ENCODE measurements at regions not wholly inside any gene's neighbourhood (a gene's known extent, or its start where the extent isn't known, plus 50 kb on each side); places are given as distances from the start of the nearest gene placed in this dataset.

DNA sequence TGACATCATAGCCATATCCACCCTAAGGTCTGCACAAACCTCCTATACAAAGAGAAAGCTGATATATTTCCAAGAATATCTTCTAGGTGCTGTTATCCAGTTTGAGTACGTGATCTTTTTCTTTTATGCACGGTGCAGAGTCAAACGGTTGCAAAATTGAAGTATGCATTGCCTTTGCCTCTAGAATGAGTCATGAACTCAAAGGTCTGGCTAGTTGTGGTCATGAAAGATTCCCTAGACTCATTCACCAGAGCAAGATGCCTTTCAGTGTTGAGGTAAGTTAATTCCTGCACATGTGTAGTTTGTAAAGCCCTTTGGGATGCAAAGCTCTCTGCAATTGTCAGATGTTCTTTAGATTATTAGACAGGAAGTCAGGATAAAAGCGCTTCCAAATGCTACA lies 704.4 kb downstream of the PCDH19 start:
- no peak for DNase-seq

DNA sequence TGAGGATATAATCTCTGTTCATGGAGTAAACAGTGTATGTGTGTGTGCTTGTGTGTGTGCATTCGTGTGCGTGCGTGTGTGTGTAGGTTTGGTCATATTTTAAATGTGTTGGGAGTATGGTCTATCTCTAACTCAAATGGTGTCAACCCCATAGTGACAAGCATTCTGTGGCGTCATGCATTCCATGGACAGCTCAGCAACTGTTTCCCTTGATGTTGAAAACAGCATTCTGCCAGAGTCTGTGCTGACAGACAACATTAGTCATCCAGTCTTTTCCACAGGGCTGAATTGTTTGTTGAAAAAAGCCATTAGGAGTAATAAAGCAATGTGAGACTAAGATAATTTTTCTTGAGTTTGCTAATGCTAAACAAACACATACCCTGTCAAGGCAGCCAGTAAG lies 706.6 kb downstream of the PCDH19 start:
- no peak for DNase-seq

DNA sequence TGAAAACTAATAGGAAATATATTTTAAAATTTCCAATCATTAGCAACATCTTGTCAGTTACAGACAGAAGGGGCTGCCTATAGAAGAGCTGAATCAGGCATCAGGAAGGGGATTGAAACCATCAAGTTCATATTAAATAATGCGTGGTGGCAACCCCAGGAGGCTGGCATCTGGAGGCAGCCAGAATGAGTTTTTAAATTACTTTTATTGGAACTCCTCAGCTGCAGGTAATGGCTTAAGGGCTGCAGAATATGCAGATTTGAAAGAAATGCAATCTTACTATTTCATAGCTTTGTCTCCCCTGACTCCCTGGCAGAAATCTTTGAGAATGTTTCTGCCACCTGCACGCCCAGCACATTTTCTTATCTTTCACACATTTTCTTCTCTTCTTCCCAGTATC lies 711.6 kb downstream of the PCDH19 start:
- DNase-seq: no peak

DNA sequence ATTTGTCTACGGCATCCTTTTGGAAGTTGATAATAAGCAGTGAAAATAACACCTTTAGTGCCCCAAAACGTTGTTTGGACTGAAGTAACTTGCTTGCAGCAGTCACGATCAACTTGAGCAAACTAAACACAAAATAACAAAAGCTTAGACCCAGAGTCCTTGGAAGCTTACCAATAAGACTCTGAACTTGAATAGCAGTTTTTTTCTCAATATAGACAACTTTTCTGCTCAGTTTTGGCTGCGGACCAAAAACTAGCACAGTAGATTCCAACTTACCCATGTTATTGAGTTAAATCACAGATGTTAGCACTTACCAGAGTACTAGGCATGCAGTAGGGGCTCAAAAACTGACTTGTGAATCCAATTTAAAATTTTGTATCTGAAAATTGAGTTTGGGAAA lies 746.9 kb downstream of the PCDH19 start:
- no peak for DNase-seq

DNA sequence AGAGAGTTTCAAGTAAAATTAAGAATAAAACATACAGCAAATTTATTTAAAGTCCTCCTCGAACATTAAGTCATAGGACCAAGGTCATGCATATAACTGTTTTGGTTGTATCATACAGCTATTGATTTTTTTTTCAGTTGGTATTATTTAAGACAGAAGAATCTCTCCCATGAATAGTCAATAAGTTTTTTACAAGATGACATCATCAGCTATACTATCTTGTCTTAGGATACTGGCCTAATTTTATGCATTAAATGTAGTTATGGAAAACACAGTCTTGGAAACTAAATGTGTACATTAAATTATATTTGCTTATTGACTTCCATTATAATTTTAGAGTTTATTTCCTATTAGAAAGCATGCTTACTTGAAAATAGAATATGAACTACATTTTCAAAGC lies 755.9 kb downstream of the PCDH19 start:
- no peak for DNase-seq

DNA sequence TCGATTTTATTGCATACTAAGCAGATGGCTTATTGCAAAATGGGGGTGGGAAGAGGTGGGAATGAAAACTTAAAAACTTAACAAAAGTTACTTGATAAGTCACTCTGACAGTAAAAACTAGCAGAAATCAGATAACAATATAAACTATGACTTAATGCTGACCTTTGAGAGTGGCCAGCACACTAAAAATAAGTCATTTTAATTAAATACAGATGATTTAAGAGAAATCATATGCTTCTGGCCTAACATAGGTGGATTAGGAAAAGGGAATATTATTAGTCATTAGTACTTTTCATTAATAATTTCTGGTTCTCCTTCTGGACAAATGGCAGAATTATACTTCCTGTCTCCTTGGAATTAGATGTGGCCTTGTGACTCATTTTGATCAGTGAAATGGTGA lies 756.7 kb downstream of the PCDH19 start:
- DNase-seq: no peak

DNA sequence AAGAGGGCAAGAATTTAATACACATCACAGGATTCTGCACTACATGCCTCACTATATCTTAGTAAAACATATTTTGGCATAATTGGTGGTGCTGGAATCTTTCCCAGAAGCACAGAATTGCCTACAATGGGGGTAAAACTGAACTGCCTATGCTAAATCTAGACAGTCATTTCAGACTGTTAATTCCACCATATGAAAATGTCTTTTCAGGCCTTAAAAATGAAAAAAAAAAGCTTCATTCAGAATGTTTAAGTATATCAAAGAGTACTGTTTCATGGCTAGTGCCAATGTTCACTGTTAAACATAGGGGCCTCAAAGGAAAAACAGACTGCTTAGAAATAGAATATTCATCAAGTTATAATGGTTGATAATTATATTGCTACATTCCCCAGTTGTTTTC lies 797.0 kb downstream of the PCDH19 start:
- no peak for DNase-seq

DNA sequence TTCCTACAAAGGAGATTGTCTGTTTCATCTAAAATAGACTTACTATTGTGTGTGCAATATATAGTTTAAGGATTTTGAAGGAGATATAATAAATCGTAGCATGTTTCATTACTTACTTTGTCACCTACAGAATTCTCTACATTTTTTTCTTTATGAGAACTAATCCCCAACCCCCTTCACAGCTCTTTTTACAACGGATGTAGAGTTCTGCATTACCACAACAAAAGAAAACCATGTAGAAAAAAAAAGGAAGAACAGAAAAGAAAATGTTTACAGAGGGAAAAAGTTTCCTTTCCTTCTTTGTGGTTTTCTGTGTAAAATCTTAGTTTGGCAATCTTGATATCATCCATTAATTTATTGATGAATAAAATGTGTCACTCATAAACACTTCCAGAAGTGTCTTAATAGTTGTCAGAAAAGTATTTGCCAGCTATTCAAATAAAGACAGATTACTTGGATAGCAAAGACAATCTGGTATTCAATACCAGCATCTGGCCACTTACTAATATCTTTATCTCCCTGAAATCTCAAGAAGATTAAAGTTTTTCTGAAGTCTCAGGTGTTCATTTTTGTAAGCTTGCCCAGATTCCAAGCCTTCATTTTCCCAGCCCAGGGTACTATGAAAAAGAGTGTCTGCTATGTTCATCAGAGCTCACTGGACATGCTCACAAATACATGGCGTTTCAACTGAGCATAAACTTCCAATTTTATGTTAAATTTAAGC lies 806.8 kb downstream of the PCDH19 start:
- DNase-seq: no peak

DNA sequence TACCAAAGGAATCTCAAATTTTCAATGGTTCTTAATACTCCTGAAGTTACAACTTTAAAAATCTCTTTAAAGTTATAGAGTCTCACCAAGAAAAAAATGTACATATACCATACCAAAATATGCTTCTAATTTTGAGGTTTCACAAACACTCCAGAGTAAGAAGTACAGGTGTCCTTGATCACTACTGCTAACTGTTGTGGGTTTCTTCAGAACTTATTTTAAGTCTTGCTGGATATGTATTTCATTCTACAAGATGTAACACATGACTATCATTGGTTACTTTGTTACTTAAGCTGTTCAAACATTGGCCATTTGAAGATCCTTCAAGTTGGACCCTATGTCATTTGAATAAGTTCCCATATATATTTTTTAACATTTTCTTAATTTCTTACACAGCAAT lies 808.0 kb downstream of the PCDH19 start:
- no peak for DNase-seq

DNA sequence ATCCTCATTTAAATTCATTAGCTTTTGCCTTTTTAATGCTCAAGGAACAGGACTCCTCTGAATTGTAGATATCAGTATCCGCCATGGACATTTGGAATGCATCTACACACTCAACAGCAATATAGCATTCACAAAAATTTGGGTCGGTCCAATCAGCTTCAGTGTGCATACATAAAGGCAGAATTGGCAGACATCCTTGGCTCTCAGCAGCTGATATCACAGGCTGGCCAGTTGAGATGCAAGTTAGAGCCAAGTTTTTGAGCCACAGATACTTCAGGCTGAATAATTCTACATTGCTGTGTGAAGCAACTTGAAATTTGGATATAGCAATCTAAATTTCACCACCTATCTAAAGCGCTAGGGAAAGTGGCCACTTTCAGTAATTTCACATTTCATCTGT lies 821.1 kb downstream of the PCDH19 start:
- no peak for DNase-seq

DNA sequence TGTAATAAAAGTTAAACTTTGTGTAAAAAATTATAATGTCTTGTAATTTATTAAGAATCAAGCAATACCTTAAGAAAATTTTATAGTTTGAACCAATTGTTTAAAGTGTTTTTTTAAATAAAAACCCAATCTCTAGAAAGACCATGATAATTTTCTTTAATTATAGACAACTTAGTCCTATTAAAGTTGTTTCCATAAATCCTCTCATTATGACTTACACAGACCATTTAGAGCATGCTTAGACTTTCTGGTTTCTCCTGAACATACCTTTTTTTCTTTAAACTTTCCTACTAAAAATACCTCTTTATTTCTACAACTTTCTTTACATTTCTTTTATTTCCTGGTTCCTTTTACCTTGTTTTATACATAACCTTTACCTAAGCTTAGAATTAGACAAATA lies 837.4 kb downstream of the PCDH19 start:
- DNase-seq: no peak

DNA sequence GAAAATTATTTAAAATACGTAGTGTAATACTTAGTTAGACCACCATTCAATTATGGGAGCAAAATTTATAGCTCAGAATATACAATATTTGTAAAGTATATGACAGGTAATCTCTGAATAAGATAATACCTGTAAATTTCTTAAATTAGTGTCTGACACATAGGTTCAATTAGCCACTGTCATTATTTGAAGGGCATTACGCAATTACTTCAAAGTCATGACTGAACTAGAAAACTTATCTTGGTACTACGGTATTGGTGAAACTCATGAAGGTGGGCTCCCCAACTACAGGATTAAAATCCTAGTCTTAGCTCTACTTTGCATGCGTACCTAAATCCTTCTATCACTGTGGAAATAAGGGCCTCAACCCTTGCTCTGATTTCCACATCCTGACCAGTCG lies 860.7 kb downstream of the PCDH19 start:
- no peak for DNase-seq

DNA sequence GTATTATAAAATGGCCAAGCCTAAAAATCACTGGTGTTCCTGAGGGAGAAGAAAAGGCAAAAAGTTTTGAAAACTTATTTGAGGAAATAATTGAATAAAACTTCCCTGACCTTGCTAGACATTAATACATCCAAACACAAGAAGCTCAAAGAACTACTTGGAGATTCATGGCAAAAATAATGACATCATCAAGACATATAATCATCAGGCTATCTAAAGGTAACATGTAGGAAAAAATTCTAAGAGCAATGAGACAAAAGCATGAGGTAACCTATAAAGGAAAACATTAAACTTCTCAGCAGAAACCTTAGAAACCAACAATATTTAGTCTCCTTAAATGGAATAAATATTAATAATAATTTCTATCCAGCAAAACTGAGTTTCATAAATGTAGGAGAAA lies 887.6 kb downstream of the PCDH19 start:
- no peak for DNase-seq

DNA sequence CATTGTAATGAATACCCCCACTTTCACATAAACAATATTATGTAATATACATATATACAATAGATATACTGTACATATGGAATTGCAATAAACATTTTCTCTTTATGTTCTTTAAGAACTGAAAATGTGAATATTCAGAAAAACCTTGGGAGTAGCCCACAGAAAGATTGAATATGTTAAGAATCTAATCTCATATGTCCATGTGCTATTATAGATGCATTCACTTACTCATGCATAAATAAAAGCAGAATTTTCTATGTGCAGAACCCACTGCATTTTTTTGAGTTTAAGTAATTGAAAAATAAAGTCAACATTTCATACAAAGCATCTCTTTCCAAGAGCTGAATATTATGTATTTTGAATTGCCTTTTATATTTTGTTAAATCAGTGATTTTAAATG lies 902.3 kb downstream of the PCDH19 start:
- no peak for DNase-seq

DNA sequence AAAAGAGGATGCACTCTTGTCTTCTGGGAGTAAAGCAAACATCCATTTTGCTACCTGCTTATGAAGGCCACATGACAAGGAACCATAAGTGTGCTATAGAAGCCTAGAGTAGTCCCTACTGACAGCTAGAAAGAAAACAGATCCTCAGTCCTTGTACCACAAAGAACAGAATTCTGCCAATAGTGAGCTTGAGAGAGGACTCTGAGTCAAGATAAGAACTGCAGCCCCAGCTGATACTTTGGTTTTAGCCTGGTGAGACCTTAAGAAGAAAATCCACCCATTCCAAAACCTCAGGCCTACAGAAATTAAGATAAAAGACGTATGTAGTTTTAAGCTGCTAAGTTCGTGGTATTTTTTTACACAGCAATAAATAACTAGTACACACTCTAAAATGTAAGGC lies 914.6 kb downstream of the PCDH19 start:
- no peak for DNase-seq

DNA sequence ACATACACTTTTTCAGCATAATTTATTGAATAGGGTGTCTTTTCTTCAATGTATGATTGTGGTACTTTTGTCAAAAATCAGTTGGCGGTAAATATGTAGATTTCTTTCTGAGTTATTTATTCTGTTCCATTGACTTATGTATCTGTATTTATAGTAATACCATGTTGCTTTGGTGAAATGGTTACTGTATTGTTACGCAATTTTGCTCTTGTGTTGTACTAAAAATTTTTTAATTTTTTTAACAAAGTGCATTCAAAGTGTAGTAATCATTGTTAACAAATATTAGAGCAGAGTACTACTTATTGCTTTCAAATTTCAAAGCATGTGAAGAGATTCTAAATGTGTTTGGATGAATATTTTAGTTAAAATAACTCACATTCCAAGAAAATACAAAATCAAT lies 915.4 kb downstream of the PCDH19 start:
- DNase-seq: no peak

DNA sequence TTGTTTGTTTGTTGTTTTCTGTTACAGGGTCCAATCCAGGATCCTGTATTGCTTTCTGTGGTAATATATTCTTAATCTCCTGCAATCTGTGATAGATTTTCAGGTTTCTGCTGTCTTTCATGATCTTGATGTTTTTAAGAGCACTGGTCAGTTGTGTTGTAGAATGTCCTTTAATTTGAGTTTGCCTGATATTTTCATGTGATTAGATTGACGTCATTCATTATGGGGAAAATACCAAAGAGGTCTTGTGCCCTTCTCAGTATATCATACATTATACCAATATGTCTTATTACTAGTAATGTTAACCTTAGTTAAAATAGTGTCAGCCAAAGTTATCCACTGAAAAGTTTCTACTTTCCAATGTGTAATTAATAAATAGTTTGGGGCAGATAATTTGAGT lies 929.3 kb downstream of the PCDH19 start:
- no peak for DNase-seq

DNA sequence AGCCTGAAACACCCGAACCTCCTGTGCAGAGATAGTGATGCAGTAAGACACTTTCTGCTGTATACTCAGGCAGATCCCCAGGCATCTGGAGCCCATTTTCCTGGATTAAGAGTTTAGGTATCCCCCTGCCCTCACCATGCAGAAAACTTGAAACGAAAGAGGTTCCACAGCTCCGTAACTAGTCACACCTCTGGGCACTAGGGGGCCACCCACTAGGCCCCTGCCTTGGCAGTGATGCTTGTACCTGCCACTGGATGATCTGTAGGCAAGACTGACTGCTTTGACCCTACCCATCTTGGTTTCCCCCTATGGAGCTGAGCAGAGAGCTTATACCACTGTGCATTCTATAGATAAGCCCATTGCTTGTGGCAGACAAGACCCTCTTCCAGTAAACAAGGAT lies 940.6 kb downstream of the PCDH19 start:
- no peak for DNase-seq

DNA sequence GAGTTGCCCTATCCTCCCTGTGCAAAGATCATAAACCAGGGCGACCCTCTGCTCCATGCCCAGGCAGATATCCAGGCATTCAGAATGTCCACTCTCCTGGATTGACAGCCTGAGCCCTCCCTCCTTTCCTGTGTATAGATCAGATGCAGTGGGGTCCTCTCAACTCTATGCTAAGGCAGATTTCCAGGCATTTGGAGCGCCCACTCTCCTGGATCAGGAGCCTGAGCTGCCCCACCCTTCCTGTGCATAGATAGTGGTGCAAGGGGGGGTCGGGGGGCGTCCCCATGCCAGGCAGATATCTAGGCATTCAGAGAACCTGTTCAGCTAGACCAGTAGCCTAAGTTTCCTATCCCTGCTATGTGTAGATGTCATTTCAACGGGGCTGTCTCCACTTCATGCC lies 941.1 kb downstream of the PCDH19 start:
- DNase-seq: no peak

DNA sequence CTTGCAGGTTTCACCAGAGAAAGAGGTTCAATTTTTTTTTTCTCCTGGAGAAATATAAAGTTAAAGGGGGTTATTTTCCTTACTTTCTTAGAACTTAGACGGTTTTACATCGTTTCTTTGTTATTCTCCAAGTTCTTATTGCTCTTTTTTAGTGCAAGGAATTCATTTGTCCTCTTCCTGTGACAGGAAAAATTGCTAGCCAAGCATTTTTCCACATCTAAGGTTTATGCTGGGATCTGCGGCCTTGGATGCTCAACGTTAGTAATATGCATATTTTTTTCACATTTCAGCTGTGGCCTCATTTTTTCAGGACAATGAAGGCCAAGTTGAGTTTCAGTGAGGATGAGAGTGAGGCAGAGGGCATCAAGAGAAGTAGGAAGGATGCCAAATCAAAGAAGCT lies 948.9 kb downstream of the PCDH19 start:
- no peak for DNase-seq

DNA sequence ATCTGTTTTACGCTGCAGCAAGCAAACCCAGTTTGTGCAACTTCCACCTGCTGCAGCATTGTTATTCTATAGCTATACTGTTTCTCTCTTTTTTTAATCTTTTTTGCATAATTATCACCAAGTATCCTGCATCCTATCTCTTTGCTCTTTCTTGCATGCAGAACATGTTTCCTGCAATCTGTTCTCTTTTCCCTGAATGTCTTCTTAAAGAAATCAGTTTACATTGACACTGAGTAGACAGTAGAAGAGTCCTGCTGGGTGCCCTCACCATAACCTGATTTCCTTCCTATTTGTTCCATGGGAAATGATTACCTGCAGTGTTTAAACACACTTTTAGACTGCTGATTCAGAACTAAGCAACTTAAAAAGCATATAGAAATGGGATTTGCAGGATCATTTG lies 964.7 kb downstream of the PCDH19 start:
- DNase-seq: no peak

DNA sequence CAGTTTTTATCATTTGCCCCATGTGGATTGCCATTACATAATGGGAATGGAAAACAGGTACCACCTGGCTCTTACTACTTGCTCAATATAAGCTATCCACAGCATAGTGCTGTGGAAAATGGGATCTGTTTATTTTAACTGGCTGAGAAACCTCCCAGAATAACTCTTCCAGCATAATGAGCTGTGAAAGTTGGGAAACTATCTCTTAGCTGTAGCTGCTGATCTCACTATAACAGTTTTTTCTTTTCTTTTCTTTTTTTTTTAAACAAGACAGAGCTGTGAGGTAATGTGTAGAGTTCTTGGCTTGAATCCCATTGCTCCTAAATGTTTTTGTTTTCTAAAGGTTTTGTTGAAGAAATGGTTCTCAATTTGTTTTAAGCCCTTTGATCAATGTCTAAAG lies 988.3 kb downstream of the PCDH19 start:
- no peak for DNase-seq

DNA sequence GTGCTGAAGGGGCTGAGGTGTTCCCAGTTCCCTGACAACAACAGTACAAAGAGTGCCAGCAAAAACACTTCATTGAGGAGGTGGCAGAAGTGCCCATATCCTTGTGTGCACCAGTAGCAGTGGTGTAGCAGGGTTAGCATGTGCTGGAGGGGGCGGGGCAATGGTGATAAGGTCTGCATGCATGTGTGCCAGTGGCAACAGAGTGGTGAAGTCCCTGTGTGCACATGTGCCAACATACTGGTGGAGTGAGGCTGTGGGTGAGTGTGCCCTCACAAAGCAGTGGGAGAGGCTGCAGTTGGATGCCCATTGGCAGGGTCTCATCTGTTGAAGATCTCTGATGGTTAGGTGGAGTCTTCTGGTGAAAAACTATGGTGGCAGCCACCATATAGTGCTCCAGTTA lies 994.6 kb downstream of the PCDH19 start:
- no peak for DNase-seq

DNA sequence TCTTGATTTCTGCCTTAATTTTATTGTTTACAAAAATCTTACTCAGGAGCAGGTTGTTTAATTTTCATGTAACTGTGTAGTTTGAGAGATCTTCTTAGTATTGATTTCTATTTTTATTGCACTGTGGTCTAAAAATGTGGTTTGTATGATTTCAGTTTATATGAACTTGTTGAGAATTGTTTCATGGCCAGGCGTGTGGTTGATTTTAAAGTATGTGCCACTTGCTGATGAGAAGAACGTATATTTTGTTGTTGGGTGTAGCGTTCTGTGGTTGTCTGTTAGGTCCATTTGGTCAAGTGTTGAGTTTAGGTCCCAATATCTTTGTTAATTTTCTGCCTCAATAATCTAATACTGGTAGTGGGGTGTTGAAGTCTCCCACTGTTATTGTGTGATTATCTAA lies 996.8 kb downstream of the PCDH19 start:
- no peak for DNase-seq

DNA sequence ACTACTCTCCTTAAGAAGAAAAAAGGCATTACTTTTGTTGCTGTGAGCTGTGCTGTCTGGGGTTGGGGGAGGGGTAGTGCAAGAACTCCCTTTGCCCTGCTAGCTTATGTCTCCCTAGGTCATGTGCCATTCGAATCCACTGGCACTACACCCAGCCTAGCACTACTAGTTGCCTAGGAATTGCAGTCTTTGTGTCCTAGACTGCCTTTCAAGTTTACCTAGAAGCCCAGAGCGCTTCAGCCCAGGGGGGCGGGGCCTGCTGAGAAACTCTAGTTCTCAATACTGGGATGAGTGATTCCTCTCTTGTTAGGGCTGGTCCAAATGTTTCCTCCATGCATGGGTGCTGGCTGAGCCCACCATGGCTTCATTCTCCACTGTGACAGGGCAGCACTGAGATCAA lies 1011.5 kb downstream of the PCDH19 start:
- DNase-seq: no peak

DNA sequence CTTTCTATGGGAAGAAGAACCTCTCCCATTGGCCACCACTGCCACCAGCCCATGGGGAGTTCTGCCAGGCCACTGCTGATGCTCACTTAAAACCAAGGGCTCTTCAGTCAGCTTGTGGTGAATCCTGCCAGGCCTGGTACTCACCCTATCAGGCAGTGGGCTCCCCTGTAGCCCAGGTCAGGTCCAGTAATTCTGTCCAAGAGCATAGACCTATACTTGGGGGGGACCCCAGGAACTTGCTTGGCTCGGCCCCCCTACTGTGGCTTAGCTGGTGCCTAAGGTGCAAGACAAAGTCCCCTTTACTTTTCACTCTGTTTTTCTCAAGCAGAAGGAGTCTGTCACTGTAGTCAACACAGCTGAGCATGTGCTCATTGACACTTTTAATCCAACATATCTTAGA lies 1012.2 kb downstream of the PCDH19 start:
- DNase-seq: no peak

All from SHP77 (cell line).